HepG2 (cell line): ENCODE measurements at regions not wholly inside any gene's neighbourhood (a gene's known extent, or its start where the extent isn't known, plus 50 kb on each side); places are given as distances from the start of the nearest gene placed in this dataset.

ENCODE experiments used
- CBX2 ChIP-seq, 2 experiments: fragments of 200-600 bp in 1 of 2; sonication (generic); formaldehyde crosslinking in 1 of 2; IDR thresholded peaks; 2 replicates each; pipeline versions ENCODE4 v1.7.0 to v1.8.1; 2018 to 2022; ENCODE audit warnings: low read depth in 2 of 2, low read length in 1 of 2, mild to moderate bottlenecking in 1 of 2, missing genetic modification reagents in 1 of 2
- CREM ChIP-seq, 2 experiments: sonication (generic) in 1 of 2; formaldehyde crosslinking in 1 of 2; IDR thresholded peaks; 2 replicates each; pipeline versions ENCODE4 v1.4.0 to v1.6.1; 2016 to 2020; ENCODE audit warnings: antibody characterized with exemption in 1 of 2, mild to moderate bottlenecking in 1 of 2, missing genetic modification reagents in 1 of 2
- GATAD2A ChIP-seq: IDR thresholded peaks from 2 replicates; pipeline ENCODE4 v1.6.1; 2016
- HNRNPK ChIP-seq: fragments of 200-400 bp; formaldehyde crosslinking; IDR thresholded peaks from 2 replicates; pipeline ENCODE4 v1.6.1; 2018; ENCODE audit warnings: low read length, low read depth, moderate library complexity, mild to moderate bottlenecking; ENCODE audit not compliant: poor library complexity, severe bottlenecking
- ISX ChIP-seq: sonication (generic); formaldehyde crosslinking; conservative IDR thresholded peaks from 2 replicates; pipeline ENCODE4 v1.5.0; 2020; ENCODE audit warnings: missing genetic modification reagents
- KLF11 ChIP-seq: IDR thresholded peaks from 2 replicates; pipeline ENCODE4 v1.6.1; 2016; ENCODE audit warnings: missing compliant biosample characterization
- SMC3 ChIP-seq: IDR thresholded peaks from 2 replicates; pipeline ENCODE4 v1.6.1; 2011; ENCODE audit warnings: low read length, improper control_type of control experiment
- SRSF9 ChIP-seq: fragments of 200-400 bp; formaldehyde crosslinking; IDR thresholded peaks from 2 replicates; pipeline ENCODE4 v1.6.1; 2018; ENCODE audit warnings: borderline replicate concordance, mild to moderate bottlenecking, low read depth, low read length; ENCODE audit not compliant: insufficient read depth, poor library complexity, severe bottlenecking
- TSC22D2 ChIP-seq: sonication (generic); formaldehyde crosslinking; IDR thresholded peaks from 2 replicates; pipeline ENCODE4 v1.5.1; 2020; ENCODE audit warnings: missing genetic modification reagents, mild to moderate bottlenecking, borderline replicate concordance
- ZNF136 ChIP-seq: sonication (generic); formaldehyde crosslinking; IDR thresholded peaks from 2 replicates; pipeline ENCODE4 v1.8.1; 2022; ENCODE audit warnings: low read depth, mild to moderate bottlenecking, moderate library complexity, missing genetic modification reagents
- ZNF205 ChIP-seq: IDR thresholded peaks from 2 replicates; pipeline ENCODE4 v1.6.1; 2018; ENCODE audit warnings: missing biosample characterization, missing genetic modification reagents
- ZNF234 ChIP-seq: sonication (generic); formaldehyde crosslinking; conservative IDR thresholded peaks from 2 replicates; pipeline ENCODE4 v1.5.1; 2020; ENCODE audit warnings: mild to moderate bottlenecking, missing genetic modification reagents
- ZNF34 ChIP-seq: sonication (generic); formaldehyde crosslinking; IDR thresholded peaks from 2 replicates; pipeline ENCODE4 v1.4.0; 2020; ENCODE audit warnings: mild to moderate bottlenecking, missing genetic modification reagents, borderline replicate concordance
- ZNF530 ChIP-seq: sonication (generic); formaldehyde crosslinking; IDR thresholded peaks from 2 replicates; pipeline ENCODE4 v1.5.0; 2020; ENCODE audit warnings: low read depth, mild to moderate bottlenecking, missing genetic modification reagents
- ZNF546 ChIP-seq: sonication (generic); formaldehyde crosslinking; conservative IDR thresholded peaks from 2 replicates; pipeline ENCODE4 v1.8.1; 2023; ENCODE audit warnings: mild to moderate bottlenecking, missing genetic modification reagents
- ZNF614 ChIP-seq: IDR thresholded peaks from 2 replicates; pipeline ENCODE4 v1.6.1; 2018; ENCODE audit warnings: missing biosample characterization, missing genetic modification reagents, inconsistent platforms, borderline replicate concordance
- ZNF615 ChIP-seq: sonication (generic); formaldehyde crosslinking; IDR thresholded peaks from 2 replicates; pipeline ENCODE4 v1.5.0; 2020; ENCODE audit warnings: mild to moderate bottlenecking, missing genetic modification reagents, borderline replicate concordance
- ZNF879 ChIP-seq: sonication (generic); formaldehyde crosslinking; IDR thresholded peaks from 2 replicates; pipeline ENCODE4 v1.8.1; 2023; ENCODE audit warnings: missing genetic modification reagents
- ZSCAN30 ChIP-seq: sonication (generic); formaldehyde crosslinking; IDR thresholded peaks from 2 replicates; pipeline ENCODE4 v1.5.0; 2020; ENCODE audit warnings: mild to moderate bottlenecking, missing genetic modification reagents
- TF ChIP-seq, protein P1 (sequence below): sonication (generic); formaldehyde crosslinking; IDR thresholded peaks from 2 replicates; pipeline ENCODE4 v1.5.1; 2020; ENCODE audit warnings: missing genetic modification reagents, mild to moderate bottlenecking, borderline replicate concordance
- TF ChIP-seq, protein P2 (sequence below): sonication (generic); formaldehyde crosslinking; IDR thresholded peaks from 2 replicates; pipeline ENCODE4 v1.8.1; 2022; ENCODE audit warnings: mild to moderate bottlenecking, missing genetic modification reagents
- TF ChIP-seq, protein P3 (sequence below): sonication (generic); formaldehyde crosslinking; IDR thresholded peaks from 2 replicates; pipeline ENCODE4 v1.4.0; 2020; ENCODE audit warnings: missing genetic modification reagents

DNA sequence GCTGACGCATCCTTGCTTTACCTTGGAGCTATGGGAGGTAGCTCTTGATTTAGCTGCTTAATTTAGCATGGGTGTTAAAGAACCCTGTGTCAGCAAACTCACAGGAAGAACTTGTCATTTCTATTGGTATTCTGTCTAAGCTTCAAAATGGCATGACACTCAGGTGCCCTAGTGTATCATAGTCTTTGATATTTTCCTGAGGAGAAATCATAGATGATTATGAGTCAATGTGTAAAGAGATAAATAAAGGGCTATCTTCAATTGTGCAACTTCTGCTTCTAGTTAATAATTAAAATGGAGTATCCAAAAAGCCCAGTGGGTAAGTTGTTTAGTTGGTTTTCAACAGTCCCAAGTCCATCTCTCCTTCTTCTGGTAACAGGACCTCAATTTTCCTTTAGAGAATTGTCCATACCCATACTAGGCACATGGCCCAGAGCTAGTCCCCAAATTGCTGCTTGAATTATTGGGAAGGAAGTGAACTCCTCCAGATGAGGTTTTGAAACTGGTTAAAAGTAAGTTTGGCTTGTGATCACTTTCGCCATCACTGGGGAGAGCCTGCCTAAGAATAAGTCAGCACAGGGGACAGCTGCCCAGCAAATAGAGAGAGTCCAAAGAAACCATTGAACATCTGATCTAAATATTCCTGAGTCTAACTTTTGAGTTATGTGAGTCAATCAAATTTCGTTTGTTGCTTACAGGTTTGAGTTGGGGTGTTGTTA lies 169.0 kb upstream of the PHYHIPL start (continued):
- TF ChIP-seq, protein P1, sequence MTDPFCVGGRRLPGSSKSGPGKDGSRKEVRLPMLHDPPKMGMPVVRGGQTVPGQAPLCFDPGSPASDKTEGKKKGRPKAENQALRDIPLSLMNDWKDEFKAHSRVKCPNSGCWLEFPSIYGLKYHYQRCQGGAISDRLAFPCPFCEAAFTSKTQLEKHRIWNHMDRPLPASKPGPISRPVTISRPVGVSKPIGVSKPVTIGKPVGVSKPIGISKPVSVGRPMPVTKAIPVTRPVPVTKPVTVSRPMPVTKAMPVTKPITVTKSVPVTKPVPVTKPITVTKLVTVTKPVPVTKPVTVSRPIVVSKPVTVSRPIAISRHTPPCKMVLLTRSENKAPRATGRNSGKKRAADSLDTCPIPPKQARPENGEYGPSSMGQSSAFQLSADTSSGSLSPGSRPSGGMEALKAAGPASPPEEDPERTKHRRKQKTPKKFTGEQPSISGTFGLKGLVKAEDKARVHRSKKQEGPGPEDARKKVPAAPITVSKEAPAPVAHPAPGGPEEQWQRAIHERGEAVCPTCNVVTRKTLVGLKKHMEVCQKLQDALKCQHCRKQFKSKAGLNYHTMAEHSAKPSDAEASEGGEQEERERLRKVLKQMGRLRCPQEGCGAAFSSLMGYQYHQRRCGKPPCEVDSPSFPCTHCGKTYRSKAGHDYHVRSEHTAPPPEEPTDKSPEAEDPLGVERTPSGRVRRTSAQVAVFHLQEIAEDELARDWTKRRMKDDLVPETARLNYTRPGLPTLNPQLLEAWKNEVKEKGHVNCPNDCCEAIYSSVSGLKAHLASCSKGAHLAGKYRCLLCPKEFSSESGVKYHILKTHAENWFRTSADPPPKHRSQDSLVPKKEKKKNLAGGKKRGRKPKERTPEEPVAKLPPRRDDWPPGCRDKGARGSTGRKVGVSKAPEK = no peak
- TF ChIP-seq, protein P2, sequence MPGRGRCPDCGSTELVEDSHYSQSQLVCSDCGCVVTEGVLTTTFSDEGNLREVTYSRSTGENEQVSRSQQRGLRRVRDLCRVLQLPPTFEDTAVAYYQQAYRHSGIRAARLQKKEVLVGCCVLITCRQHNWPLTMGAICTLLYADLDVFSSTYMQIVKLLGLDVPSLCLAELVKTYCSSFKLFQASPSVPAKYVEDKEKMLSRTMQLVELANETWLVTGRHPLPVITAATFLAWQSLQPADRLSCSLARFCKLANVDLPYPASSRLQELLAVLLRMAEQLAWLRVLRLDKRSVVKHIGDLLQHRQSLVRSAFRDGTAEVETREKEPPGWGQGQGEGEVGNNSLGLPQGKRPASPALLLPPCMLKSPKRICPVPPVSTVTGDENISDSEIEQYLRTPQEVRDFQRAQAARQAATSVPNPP (CRISPR knock-in tag) = no peak
- TF ChIP-seq GATAD2A (CRISPR knock-in tag) (peak; percentile 91), ZNF614 (CRISPR knock-in tag) (0 out of 2 replicates have a peak, but pooled peaks have one; percentile 61), ZNF34 (CRISPR knock-in tag) (no peak), ZNF879 (CRISPR knock-in tag) (no peak), ZSCAN30 (CRISPR knock-in tag) (no peak), KLF11 (CRISPR knock-in tag) (no peak; the same call in 1 of the 2 replicates), TSC22D2 (CRISPR knock-in tag) (no peak), CBX2 (IDR thresholded peaks at IDR 0.05; ENCODE audit: low read depth, low read length) (no peak), CBX2 (CRISPR knock-in tag; IDR thresholded peaks at IDR 0.05; ENCODE audit: low read depth) (0 out of 2 replicates have a peak, but pooled peaks have one; percentile 39), ZNF546 (CRISPR knock-in tag) (no peak), ZNF234 (CRISPR knock-in tag) (no peak), SMC3 (peak; percentile 33), CREM (IDR thresholded peaks at IDR 0.05) (peak; percentile 80), CREM (CRISPR knock-in tag; IDR thresholded peaks at IDR 0.05) (no peak), HNRNPK (no peak), ZNF615 (CRISPR knock-in tag) (no peak), ZNF136 (CRISPR knock-in tag) (no peak; the same call in 1 of the 2 replicates), ZNF205 (CRISPR knock-in tag) (peak; percentile 51; the same call in 1 of the 2 replicates), ISX (CRISPR knock-in tag) (no peak), ZNF530 (CRISPR knock-in tag) (no peak), SRSF9 (no peak)
- TF ChIP-seq, protein P3, sequence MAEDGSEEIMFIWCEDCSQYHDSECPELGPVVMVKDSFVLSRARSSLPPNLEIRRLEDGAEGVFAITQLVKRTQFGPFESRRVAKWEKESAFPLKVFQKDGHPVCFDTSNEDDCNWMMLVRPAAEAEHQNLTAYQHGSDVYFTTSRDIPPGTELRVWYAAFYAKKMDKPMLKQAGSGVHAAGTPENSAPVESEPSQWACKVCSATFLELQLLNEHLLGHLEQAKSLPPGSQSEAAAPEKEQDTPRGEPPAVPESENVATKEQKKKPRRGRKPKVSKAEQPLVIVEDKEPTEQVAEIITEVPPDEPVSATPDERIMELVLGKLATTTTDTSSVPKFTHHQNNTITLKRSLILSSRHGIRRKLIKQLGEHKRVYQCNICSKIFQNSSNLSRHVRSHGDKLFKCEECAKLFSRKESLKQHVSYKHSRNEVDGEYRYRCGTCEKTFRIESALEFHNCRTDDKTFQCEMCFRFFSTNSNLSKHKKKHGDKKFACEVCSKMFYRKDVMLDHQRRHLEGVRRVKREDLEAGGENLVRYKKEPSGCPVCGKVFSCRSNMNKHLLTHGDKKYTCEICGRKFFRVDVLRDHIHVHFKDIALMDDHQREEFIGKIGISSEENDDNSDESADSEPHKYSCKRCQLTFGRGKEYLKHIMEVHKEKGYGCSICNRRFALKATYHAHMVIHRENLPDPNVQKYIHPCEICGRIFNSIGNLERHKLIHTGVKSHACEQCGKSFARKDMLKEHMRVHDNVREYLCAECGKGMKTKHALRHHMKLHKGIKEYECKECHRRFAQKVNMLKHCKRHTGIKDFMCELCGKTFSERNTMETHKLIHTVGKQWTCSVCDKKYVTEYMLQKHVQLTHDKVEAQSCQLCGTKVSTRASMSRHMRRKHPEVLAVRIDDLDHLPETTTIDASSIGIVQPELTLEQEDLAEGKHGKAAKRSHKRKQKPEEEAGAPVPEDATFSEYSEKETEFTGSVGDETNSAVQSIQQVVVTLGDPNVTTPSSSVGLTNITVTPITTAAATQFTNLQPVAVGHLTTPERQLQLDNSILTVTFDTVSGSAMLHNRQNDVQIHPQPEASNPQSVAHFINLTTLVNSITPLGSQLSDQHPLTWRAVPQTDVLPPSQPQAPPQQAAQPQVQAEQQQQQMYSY = no peak
